ENCODE measurements at regions not wholly inside any gene's neighbourhood (a gene's known extent, or its start where the extent isn't known, plus 50 kb on each side); places are given as distances from the start of the nearest gene placed in this dataset.

- intact Hi-C loops (cut with DNase I) = no loop called here
- Histone ChIP-seq H3K4me3 (no peak overlapping the region), H3K27me3 (no peaks in the 10 kb centered on the region), H3K36me3 (replicated peaks in 1 of 2) (no peaks in the 10 kb centered on the region), H3K4me1 (replicated peaks in 1 of 2) (no peaks in the 10 kb centered on the region), H3K9me3 (replicated peaks in 1 of 3) (no peaks in the 10 kb centered on the region), H3K27ac (no peak overlapping the region)
- no peak for DNase-seq
- 45 to 81% (median 62%) methylated on average over 1 of the region's 1 CpG for WGBS, 4 donors
- TF ChIP-seq, protein P1, sequence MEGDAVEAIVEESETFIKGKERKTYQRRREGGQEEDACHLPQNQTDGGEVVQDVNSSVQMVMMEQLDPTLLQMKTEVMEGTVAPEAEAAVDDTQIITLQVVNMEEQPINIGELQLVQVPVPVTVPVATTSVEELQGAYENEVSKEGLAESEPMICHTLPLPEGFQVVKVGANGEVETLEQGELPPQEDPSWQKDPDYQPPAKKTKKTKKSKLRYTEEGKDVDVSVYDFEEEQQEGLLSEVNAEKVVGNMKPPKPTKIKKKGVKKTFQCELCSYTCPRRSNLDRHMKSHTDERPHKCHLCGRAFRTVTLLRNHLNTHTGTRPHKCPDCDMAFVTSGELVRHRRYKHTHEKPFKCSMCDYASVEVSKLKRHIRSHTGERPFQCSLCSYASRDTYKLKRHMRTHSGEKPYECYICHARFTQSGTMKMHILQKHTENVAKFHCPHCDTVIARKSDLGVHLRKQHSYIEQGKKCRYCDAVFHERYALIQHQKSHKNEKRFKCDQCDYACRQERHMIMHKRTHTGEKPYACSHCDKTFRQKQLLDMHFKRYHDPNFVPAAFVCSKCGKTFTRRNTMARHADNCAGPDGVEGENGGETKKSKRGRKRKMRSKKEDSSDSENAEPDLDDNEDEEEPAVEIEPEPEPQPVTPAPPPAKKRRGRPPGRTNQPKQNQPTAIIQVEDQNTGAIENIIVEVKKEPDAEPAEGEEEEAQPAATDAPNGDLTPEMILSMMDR (IDR thresholded peaks at IDR 0.05) = no peak
- TF ChIP-seq POLR2A (IDR thresholded peaks at IDR 0.05) = no peak
Observed at GRCh38 chrX:22409418-22409817, 136.7 kb downstream of the CBLL2 start.

DNA sequence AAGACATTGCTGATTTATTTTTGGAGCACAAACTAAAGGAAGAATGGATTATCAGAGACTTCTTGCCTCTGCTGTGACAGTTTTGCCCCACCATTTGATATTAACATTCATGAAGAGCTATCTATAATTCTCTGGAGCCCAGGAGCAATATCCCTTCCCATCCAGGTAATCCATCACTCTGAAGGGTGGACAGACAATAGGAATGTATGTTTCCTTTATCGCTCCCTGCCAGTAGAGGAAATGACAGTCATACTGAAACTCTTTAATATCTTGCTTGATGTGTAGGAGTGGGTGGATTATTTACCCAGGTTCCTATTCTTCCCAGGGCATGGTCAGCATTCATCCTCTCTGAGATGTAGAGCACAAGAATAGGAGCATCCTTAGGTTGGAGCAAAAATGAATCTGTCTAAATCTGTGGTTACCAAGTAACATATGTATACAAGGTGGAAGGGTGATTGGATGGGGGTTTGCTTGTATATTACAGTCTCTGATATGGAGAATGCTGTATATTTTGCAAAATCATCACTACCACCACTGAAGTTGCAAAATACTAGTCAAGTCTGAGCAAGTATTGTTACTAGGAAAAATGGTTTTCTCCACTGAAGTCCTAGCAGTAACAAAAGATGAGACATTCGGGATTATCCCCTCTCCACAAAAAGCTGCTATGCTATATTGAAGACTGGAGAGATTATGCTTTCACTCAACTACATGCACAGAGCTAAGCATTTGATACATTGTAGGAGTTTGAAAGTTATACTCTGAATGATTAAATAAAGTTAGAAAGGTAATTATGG is 151.6 kb downstream of the CBLL2 start:
- TF ChIP-seq, protein P1 (IDR thresholded peaks at IDR 0.05) = no peak
- TF ChIP-seq POLR2A (IDR thresholded peaks at IDR 0.05) = no peak
- intact Hi-C loops (cut with DNase I) = no loop called here
- WGBS, 4 donors = 70 to 90% (median 82%) methylated on average over 2 of the region's 2 CpGs

DNA sequence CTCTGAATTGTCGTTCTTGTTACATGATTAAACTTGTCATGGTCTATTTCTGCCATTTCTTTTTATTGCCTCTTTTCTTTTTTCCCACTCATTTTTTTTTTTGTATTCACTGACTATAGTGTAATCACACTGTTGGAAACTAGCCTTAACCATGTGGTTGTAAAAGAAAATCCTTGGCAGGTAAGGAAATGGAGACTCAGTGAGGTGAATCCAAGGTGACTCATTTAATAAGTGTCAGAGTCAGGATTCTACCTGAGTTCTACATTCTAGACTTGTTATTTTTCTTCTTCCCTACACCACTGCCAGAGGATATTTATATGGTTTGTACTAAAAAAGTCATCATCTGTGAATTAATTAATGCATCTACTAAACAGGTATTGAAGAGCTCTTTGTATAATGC is 152.2 kb downstream of the CBLL2 start:
- intact Hi-C loops (cut with DNase I) = no loop called here
- TF ChIP-seq, protein P1 (IDR thresholded peaks at IDR 0.05) = no peak
- TF ChIP-seq POLR2A (IDR thresholded peaks at IDR 0.05) = no peak
- DNase-seq = no peak
- Histone ChIP-seq H3K36me3 (replicated peaks in 1 of 2) (no peaks in the 10 kb centered on the region), H3K4me3 (no peak overlapping the region), H3K27me3 (no peaks in the 10 kb centered on the region), H3K4me1 (replicated peaks in 1 of 2) (no peaks in the 10 kb centered on the region), H3K9me3 (replicated peaks in 1 of 3) (no peaks in the 10 kb centered on the region), H3K27ac (no peak overlapping the region)
- WGBS, 4 donors = 73 to 92% (median 84%) methylated on average over 1 of the region's 1 CpG

More for the DNA sequence above, 151.6 kb downstream of the CBLL2 start:
- H3K4me3 ChIP-seq = no peak overlapping the region
- DNase-seq = no peak
- no peak overlapping the region for H3K27ac ChIP-seq
- no peaks in the 10 kb centered on the region for H3K27me3 ChIP-seq
- H3K36me3 ChIP-seq (replicated peaks in 1 of 2) = no peaks in the 10 kb centered on the region
- H3K9me3 ChIP-seq (replicated peaks in 1 of 3) = no peaks in the 10 kb centered on the region
- no peaks in the 10 kb centered on the region for H3K4me1 ChIP-seq (replicated peaks in 1 of 2)

DNA sequence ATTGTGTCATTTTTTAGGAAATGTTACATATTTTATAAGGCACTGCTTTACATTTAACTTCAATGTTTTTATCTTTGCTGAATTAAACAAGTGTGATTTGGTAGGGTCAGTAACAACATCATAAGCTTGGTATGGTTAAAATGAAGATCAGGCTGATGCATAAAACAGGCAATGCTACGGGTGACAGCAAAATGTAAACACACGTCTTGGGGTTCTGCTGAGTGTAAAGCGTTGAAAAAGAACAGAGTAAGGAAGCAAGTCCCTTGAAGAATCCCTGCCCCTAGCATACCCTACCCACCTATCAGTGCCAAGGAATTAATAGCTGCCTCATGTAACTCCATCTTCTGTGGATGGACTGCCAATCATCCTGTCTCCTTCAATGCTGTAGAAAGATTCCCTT is 157.0 kb downstream of the CBLL2 start:
- TF ChIP-seq, protein P1 (IDR thresholded peaks at IDR 0.05) = no peak
- no peak for TF ChIP-seq POLR2A (IDR thresholded peaks at IDR 0.05)
- no peaks in the 10 kb centered on the region for H3K9me3 ChIP-seq (replicated peaks in 1 of 3)
- intact Hi-C loops (cut with DNase I) = no loop called here
- H3K27ac ChIP-seq = no peak overlapping the region
- H3K27me3 ChIP-seq = peaks cover 6% of the 10 kb centered on the region
- H3K36me3 ChIP-seq (replicated peaks in 1 of 2) = no peaks in the 10 kb centered on the region
- no peak overlapping the region for H3K4me3 ChIP-seq
- no peaks in the 10 kb centered on the region for H3K4me1 ChIP-seq (replicated peaks in 1 of 2)
- DNase-seq = no peak
- 64 to 82% (median 71%) methylated on average over 3 of the region's 3 CpGs for WGBS, 4 donors

Measured in adrenal gland (tissue), 9 donors.